GM12892 (cell line): ENCODE measurements at regions not wholly inside any gene's neighbourhood (a gene's known extent, or its start where the extent isn't known, plus 50 kb on each side); places are given as distances from the start of the nearest gene placed in this dataset.

ENCODE experiments used
- DNase-seq: peaks from one replicate; pipeline ENCODE4 v3.0.0; 2011; ENCODE audit not compliant: insufficient read length
- FAIRE-seq: peaks from 2 replicates; lab custom pipeline; 2011; peaks lifted over from hg19 to GRCh38; lab: Jason Lieb, UNC
- POLR2A ChIP-seq: IDR thresholded peaks from 2 replicates; pipeline ENCODE4 v1.6.1; 2011; ENCODE audit warnings: low read depth, low read length, control low read depth
- POLR2AphosphoS5 ChIP-seq: IDR thresholded peaks from 2 replicates; pipeline ENCODE4 v1.6.1; 2011; ENCODE audit warnings: low read depth, low read length, control low read depth
- TAF1 ChIP-seq: IDR thresholded peaks from 2 replicates; pipeline ENCODE4 v1.6.1; 2011; ENCODE audit warnings: low read depth, mild to moderate bottlenecking, control low read depth, low read length, borderline replicate concordance

DNA sequence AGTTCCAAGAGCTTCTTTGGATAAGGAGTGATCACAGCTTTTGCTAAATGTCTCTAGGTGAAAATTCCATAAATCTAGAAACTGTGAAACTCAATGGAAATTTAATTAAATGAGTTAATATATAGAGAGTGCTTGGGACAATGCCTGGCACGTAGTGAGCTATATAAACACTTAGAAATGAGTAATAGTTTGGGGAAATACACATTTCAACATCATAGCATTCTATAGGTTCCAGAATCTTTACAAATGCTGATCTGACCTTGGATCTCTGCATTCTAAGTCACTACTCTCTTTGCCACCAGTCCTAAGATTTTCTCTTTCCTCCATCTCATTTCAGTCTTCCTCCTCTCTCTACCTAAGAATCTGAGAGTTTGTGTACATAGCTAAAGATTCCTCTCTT lies 175.6 kb downstream of the SOX9 start:
- DNase-seq, result no peak
- TF ChIP-seq TAF1, result no peak
- TF ChIP-seq POLR2A, result no peak
- no peak for TF ChIP-seq POLR2AphosphoS5
- no peak for FAIRE-seq

DNA sequence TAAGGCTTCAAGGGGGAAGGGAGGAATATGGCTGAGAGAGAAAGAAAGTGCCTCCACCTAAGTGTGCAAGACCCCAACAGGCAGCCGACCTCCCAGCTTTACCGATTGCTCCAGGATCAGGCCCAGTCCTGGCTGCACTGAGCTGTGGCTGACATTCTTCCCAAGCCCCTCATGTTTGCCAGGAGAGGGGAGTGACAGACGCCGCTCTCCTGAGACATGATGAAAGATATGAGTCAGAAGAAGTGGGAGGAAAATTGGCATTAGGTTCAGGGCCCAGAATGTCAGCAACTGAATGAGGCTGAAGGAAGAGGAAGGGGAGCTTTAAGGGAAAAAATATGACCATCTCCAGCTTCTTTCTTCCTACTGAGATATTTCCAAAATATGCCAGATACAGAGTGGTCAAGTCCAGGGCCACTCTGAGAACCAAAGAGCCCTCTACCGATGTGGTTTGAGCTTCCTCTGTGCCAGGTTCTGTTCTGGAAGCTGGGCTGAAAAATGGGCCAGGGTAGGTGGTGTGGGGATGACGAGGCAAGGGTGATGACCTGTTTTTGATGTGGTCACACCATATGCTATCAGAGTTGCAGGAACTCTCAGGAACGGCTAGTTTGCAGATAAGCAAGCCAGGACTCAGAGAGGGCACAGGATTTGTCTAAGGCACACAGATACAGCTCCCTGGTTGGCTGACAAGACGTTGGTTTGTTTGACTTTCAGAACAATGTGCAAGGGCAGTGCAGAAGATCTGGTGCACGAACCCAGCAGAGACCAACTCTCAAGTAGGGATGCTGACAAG lies 176.7 kb downstream of the SOX9 start:
- no peak for TF ChIP-seq POLR2AphosphoS5
- TF ChIP-seq TAF1, result no peak
- no peak for FAIRE-seq
- no peak for DNase-seq

DNA sequence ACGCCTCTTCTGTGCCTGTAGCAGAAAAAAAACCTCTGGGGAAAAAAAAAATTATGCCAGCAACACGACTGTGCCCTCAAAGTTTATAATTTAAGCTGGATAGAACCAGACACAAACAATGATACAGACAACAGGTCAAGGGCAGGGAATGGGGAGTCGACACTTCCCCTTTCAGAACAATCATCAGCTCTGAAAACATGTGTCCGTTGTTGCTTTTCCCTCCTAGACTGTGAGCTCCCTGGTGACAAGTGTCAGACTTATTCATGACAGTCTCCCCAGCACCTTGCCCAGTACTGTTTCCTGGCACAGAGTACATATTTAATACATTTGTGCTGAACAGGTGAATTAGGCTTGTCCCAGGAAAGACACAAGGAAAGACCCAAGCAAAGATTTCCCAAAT lies 178.3 kb downstream of the SOX9 start:
- FAIRE-seq, result no peak
- TF ChIP-seq POLR2A, result no peak
- TF ChIP-seq POLR2AphosphoS5, result no peak
- no peak for TF ChIP-seq TAF1
- no peak for DNase-seq

DNA sequence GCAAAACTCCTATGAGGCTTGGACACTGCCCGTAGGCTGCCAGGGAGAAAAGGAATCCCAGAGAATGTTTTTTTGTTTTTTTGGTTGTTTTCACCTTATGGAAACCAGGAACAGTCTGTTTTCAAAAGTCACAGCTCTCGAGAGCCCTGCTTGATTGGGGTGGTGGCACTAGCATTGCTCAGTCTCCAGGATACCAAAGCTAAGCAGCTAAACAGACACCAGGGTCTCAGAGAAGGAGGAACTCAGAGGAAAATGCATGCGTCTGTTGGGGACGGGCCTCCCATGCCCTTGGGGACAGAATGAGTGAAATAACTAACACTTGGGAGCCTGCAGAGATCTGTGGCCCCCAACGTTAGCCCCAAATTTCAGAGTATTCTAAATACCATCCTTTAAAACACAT lies 178.8 kb downstream of the SOX9 start:
- DNase-seq (no peak), FAIRE-seq (no peak)
- no peak for TF ChIP-seq POLR2AphosphoS5
- TF ChIP-seq TAF1, result no peak
- no peak for TF ChIP-seq POLR2A

DNA sequence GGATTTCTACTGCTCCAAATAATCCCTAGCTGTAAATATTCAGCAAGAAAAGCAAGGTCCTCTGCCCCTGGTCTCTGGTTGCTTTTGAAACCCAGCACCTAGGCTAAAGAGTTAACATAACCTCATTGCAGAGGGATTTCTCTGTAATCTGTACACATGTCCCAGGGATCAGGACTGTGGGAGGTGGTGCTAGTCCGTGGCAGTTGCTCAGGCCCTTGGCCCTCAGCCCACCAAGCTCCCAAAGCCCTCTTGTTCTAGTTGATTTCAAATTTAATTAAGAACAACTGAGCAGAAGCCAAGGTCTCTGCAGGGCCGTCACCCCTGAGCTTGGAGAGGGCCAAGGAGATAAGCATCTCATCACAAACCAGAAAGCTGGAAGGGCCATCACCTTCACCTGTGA lies 181.1 kb downstream of the SOX9 start:
- FAIRE-seq (no peak), DNase-seq (no peak)
- TF ChIP-seq TAF1 (no peak), POLR2A (no peak), POLR2AphosphoS5 (no peak)

DNA sequence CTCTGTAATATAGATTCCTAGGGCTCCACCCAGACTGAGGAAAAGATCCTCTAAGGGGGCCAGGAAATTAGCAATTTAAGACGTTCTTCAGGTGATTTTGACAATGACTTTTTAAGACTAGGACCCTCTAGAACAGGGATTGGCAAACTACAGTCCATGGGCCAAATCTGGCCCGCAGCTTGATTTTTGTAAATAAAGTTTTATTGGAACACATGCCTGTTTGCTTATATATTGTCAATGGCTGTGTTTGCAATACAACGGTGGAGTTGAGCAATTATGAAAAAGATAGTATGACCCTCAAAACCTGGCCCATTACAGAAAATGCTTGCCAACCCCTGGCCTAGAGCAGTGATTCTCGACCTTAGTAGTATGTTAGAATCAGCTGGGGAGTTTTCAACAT lies 181.9 kb downstream of the SOX9 start:
- no peak for TF ChIP-seq POLR2AphosphoS5
- TF ChIP-seq TAF1, result no peak
- TF ChIP-seq POLR2A, result no peak
- FAIRE-seq, result no peak
- DNase-seq, result no peak

DNA sequence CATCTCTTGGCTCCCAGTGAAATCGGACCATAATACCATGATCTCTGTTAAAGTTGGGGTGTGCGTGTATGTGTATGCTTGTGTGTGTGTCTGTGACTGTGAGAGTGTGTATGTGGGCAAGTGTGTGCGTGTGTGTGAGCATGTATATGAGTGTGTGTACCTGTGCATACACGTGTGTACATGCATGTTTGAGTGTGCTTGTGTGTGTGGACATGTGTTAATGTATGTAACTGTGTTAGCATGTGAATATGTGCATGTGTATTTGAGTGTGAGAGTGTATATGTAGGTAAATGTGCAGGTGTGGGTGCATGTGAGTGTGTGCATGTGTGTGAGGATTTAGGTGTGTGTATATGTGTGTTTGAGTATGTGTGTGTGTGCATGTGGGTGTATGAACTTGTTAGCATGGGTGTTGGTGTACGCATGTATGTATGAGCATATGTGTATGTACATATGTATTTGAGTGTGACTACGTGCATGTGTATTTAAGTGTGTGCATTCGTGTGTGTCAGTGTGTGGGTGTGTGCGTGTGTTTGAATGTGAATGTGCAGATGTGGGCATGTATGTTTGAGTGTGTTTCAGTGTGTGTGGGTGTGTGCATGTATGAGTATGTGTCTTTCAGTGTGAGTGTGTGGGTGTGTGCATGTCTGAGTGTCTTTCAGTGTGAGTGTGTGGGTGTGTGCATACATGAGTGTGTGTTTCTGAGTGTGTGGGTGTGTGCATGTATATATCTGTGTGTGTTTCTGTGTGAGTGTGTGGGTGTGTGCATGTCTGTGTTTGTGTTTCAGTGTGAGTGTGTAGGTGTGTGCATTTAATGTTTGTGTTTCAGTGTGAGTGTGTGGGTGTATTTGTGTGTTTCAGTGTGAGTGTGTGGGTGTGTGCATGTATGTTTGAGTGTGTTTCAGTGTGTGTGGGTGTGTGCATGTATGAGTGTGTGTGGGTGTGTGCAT lies 183.2 kb downstream of the SOX9 start:
- FAIRE-seq (no peak), DNase-seq (no peak)
- no peak for TF ChIP-seq TAF1
- TF ChIP-seq POLR2A, result no peak
- TF ChIP-seq POLR2AphosphoS5, result no peak

DNA sequence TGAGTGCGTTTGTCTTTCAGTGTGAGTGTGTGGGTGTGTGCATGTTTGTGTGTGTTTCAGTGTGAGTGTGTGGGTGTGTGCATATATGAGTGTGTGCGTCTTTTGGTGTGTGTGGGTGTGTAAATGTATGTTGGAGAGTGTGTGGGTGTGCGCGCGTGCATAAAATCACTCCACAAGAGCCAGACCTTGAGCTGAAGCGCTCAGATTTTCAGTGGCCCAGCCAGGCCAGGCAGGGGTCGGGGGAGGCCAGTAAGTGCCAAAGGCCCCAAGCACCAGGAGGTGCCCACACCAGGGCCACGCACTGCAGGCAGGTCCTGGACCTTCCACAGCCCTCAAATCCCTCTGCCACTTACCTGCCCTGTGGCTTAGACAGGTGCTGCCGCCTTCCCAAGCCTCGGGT lies 184.0 kb downstream of the SOX9 start:
- DNase-seq (no peak), FAIRE-seq (no peak)
- TF ChIP-seq POLR2AphosphoS5 (no peak), POLR2A (no peak), TAF1 (no peak)

DNA sequence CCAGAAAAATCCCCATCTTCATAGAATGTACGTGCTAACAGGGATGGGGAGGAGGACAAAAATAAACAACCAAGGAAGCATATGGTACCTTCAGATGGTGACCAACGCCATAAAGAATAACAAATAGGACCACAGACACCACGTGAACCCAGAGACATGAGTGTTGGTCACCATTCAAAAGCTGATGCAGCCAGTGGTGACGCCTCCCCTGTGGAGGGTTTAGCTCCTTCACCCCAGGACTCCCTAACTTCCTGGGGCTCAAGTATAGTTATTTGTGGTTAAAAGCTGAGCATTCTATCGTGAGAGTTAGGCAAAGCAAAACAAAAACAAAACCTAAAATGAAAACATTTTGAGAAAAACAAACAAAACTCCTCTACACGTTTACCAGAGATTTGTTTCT lies 184.7 kb downstream of the SOX9 start:
- FAIRE-seq (no peak), DNase-seq (no peak)
- TF ChIP-seq TAF1, result no peak
- TF ChIP-seq POLR2AphosphoS5, result no peak
- TF ChIP-seq POLR2A, result no peak

DNA sequence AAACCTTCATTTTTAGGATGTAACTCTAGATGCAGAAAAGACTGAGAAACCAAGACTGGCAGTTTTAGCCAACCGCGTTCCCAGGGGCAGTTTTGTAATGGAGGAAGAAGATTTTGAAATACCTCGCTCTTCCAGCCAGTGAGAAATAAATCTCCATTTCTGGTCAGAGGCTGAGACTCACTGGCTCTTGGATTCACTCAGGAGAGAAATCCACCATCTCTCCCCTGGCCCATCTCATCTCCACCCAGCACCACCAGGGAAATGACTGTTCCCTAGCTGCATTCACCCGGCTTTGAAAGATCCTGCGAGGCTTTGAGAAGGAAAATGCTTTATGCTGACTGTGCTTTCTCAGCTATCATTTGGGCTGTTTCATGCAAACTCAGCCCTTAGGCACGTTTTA lies 185.2 kb downstream of the SOX9 start:
- TF ChIP-seq TAF1 (no peak), POLR2AphosphoS5 (no peak), POLR2A (no peak)
- FAIRE-seq (no peak), DNase-seq (no peak)

DNA sequence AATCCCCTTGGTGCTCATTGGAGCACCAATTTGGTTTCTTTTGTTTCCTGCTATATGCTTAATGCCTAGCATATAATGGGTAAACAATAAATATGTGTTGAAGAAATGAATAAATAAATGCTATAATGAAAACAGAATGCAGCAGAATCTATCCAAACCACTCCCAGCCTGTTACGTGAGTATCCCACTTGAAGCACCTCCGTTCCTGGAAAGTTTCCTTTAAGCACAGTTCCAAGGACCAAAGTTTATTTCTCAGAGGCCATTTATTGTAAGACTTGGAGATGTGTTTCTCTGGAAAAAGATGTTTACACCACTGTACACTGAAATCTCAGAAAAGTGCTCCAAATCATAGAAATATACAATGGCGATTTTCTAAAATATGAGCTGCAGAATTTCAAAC lies 187.0 kb downstream of the SOX9 start:
- TF ChIP-seq POLR2A (no peak), TAF1 (no peak), POLR2AphosphoS5 (no peak)
- no peak for FAIRE-seq
- no peak for DNase-seq

DNA sequence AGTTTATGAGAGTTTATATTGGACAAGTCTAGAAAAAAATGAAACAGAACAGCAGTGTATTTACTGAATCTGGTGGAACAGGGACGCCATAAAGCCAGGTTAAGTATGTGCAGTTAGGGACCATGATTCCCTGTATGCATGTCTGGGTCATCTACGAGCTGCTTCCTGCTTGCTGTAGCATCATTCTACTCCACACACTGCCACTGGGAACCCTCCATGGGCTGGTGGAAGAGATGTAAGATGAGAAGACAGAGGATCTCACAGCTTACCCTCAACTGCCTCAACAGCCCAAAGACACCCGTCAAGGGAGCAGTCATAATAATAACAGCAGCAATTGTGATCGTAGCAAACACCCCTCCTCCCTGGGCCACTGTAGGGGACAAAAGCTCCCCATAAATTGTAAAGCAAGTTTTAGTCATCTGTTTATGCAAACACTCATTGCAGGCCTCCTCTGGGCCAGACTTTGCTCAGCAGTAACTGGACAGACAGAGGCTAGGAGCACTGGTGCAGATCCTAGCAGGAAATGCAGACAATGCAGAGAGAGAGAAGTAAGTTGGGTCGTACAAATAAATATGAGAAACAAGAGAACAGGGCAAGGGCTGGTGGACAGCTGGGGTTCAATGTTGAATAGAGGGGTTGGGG lies 188.0 kb downstream of the SOX9 start:
- DNase-seq (no peak), FAIRE-seq (no peak)
- TF ChIP-seq TAF1, result no peak
- TF ChIP-seq POLR2A, result no peak
- no peak for TF ChIP-seq POLR2AphosphoS5

DNA sequence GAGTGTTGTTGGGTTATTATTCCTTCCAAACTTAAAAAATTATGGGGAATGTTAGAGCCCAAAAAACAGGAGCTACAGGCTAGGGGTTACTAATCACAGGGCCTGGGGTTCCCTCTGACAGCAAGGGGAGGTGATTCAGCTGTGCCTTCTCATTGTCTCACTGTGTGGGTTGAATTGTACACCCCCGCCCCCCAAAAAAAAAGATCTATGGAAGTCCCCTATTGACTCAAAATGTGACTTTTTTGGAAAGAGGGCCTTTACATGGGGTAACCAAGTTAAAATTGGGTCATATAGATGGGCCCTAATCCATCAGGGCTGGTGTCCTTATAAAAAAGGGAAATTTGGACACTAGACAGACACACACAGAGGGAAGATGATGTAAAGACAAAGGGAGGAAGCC lies 190.2 kb downstream of the SOX9 start:
- TF ChIP-seq POLR2A, result no peak
- no peak for TF ChIP-seq TAF1
- TF ChIP-seq POLR2AphosphoS5, result no peak
- FAIRE-seq (no peak), DNase-seq (no peak)
